ENCODE measurements at regions not wholly inside any gene's neighbourhood (a gene's known extent, or its start where the extent isn't known, plus 50 kb on each side); places are given as distances from the start of the nearest gene placed in this dataset.

DNA sequence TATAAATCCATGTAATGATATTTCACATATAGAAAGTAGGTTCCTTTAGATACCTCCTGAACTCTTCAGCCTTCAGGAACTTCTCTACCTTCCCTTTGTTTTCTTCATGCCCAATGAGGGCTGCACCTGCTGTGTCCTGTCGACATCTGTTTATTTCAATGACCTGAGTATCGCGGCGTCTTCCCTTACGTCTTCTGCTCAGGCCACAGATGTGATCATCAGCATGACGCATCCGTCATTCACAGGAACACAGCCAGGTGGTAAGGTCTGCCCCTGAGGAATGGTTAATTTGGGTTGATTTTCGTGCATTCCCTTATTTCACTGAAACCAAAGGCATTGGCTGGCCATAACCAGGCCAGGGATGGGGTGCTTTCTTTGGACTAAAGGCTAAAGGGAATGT lies 217.1 kb downstream of the MED10 start:
- H3K27ac ChIP-seq (ENCODE audit: low read depth, low read length), result no peak overlapping the region
- no peaks in the 10 kb centered on the region for H3K4me1 ChIP-seq (ENCODE audit: control insufficient read depth in 3 of 3, insufficient read depth in 3 of 3, low read length in 3 of 3)
- H3K27me3 ChIP-seq (ENCODE audit: control insufficient read depth in 3 of 3, insufficient read depth in 3 of 3, low read length in 3 of 3), result peaks cover 0 to 5% (median 3%) of the 10 kb centered on the region in 3 donors
- H3K9me3 ChIP-seq (ENCODE audit: control insufficient read depth in 3 of 3, low read length in 3 of 3), result no peaks in the 10 kb centered on the region
- no peak overlapping the region for H3K4me3 ChIP-seq (ENCODE audit: low read length in 3 of 3)
- H3K9ac ChIP-seq (ENCODE audit: low read depth in 1 of 3, low read length in 3 of 3), result no peak overlapping the region
- no peaks in the 10 kb centered on the region for H3K36me3 ChIP-seq (ENCODE audit: control insufficient read depth in 3 of 3, insufficient read depth in 3 of 3, low read length in 3 of 3)

DNA sequence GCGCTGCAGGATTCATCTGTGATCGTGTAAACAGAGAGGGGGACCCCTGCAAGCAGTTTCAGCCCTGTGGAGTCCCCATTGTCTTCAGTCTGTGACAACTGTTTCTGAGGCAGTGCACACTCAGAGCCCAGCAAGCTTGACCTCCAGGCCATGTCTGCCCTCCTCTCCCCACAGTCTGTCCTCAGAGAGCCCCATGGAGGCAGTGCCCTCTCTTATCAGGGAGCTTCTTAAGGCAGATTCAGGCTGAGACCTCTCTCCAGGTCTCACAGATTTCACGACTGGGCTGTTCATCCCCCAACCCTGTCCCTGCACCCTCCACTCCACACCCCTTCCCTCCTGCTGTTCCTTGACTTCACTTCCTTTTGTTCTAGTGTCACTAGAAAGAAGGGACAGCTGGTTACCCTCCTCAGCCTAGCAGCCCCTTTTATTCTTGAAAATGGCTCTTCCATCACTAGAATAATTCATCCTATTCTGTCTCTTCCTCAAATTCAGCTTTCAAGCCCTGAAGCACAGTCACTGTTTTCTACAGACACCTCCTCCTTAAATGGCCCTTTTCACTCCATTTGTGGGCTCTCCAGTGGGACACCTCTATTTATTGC lies 218.4 kb downstream of the MED10 start:
- Histone ChIP-seq H3K9me3 (ENCODE audit: control insufficient read depth in 3 of 3, low read length in 3 of 3) (no peaks in the 10 kb centered on the region), H3K4me1 (ENCODE audit: control insufficient read depth in 3 of 3, insufficient read depth in 3 of 3, low read length in 3 of 3) (no peaks in the 10 kb centered on the region), H3K27me3 (ENCODE audit: control insufficient read depth in 3 of 3, insufficient read depth in 3 of 3, low read length in 3 of 3) (peaks cover 0 to 5% (median 3%) of the 10 kb centered on the region in 3 donors), H3K9ac (ENCODE audit: low read depth in 1 of 3, low read length in 3 of 3) (no peak overlapping the region), H3K4me3 (ENCODE audit: low read length in 3 of 3) (no peak overlapping the region), H3K36me3 (ENCODE audit: control insufficient read depth in 3 of 3, insufficient read depth in 3 of 3, low read length in 3 of 3) (no peaks in the 10 kb centered on the region), H3K27ac (ENCODE audit: low read depth, low read length) (no peak overlapping the region)

DNA sequence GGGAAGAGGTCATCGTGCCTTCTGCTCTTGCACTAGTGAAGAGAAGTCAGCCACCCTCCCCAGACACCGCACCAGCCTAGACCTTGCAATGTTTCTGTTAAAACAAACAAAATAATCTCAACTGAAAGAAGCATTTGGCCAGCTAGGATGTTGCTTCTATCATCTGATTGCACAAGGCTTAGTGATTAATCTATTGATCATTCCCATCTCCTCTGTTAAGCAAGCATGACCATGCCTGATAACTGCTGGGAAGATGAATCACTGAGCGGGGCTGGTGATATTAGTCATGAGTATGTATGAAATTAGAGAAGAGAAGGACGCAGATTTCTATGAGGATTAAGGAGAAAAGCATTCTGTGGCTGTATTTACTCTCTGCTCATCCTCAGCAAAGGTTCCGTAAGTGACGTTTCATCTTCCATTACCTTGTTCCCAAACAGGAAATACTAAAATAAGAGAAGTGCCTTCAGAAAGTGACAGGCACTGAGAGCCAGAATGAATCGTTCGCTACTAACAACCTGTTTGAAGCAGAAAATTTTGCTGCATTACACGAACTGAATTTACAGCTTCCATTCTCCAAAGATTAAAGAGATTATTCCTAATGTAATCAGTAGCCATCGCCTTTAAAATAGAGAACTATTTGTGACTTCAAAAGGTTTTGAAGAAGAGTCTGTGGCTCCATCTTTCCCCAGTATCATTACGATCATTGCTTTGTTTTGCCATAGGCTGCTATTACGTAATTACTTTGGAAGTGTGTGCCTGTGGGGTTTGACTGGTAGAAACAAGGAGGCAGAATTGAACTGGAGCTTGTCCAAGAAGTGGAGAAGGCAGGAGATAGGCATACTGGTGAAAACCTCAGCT lies 219.1 kb downstream of the MED10 start:
- H3K27me3 ChIP-seq (ENCODE audit: control insufficient read depth in 3 of 3, insufficient read depth in 3 of 3, low read length in 3 of 3), result peaks cover 0 to 5% (median 3%) of the 10 kb centered on the region in 3 donors
- no peak overlapping the region for H3K27ac ChIP-seq (ENCODE audit: low read depth, low read length)
- H3K4me1 ChIP-seq (ENCODE audit: control insufficient read depth in 3 of 3, insufficient read depth in 3 of 3, low read length in 3 of 3), result no peaks in the 10 kb centered on the region
- H3K9ac ChIP-seq (ENCODE audit: low read depth in 1 of 3, low read length in 3 of 3), result no peak overlapping the region
- no peaks in the 10 kb centered on the region for H3K9me3 ChIP-seq (ENCODE audit: control insufficient read depth in 3 of 3, low read length in 3 of 3)
- H3K36me3 ChIP-seq (ENCODE audit: control insufficient read depth in 3 of 3, insufficient read depth in 3 of 3, low read length in 3 of 3), result no peaks in the 10 kb centered on the region
- no peak overlapping the region for H3K4me3 ChIP-seq (ENCODE audit: low read length in 3 of 3)

DNA sequence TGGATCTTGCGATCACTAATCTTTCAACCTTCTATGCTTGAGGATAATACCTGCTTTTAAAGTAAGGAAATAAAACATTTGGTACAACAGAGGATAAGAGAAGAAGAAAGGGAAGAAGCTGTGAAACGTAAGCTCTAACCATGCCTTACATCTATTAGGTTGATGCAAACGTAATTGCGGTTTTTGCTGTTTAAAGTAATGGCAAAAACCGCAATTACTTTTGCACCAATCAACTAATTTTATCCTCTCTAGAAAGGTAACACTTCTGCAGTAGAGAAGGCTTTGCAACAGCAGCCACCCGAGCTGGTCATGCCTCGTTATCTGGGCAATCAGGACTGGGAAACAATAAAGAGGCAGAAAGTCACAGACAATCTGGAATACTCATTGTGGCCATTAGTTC lies 224.1 kb downstream of the MED10 start:
- Histone ChIP-seq H3K4me3 (ENCODE audit: low read length in 3 of 3) (no peak overlapping the region), H3K27me3 (ENCODE audit: control insufficient read depth in 3 of 3, insufficient read depth in 3 of 3, low read length in 3 of 3) (no peaks in the 10 kb centered on the region), H3K9me3 (ENCODE audit: control insufficient read depth in 3 of 3, low read length in 3 of 3) (no peaks in the 10 kb centered on the region), H3K4me1 (ENCODE audit: control insufficient read depth in 3 of 3, insufficient read depth in 3 of 3, low read length in 3 of 3) (no peaks in the 10 kb centered on the region), H3K9ac (ENCODE audit: low read depth in 1 of 3, low read length in 3 of 3) (no peak overlapping the region), H3K36me3 (ENCODE audit: control insufficient read depth in 3 of 3, insufficient read depth in 3 of 3, low read length in 3 of 3) (no peaks in the 10 kb centered on the region), H3K27ac (ENCODE audit: low read depth, low read length) (no peak overlapping the region)

DNA sequence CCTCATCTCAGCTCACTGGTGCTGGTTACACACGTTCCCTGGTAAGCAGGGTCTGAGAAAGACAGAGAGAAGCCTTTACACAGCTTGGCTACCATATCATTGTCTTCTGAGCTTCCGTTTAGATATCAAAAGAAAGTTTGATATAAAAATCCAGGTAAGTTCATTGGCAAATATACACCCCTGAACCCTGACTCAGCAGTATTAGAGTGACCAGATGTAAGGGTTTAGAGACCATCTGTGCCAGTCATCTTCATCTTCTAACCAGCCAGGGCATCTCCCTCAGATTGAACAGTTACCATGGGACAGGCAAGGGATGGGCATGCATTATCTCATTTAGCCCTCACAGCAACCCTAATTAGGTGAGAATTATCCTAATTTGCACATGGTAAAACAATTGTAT lies 232.1 kb downstream of the MED10 start:
- Histone ChIP-seq H3K27me3 (ENCODE audit: control insufficient read depth in 3 of 3, insufficient read depth in 3 of 3, low read length in 3 of 3) (peaks cover 0 to 5% (median 2%) of the 10 kb centered on the region in 3 donors), H3K27ac (ENCODE audit: low read depth, low read length) (no peak overlapping the region), H3K4me3 (ENCODE audit: low read length in 3 of 3) (no peak overlapping the region)

DNA sequence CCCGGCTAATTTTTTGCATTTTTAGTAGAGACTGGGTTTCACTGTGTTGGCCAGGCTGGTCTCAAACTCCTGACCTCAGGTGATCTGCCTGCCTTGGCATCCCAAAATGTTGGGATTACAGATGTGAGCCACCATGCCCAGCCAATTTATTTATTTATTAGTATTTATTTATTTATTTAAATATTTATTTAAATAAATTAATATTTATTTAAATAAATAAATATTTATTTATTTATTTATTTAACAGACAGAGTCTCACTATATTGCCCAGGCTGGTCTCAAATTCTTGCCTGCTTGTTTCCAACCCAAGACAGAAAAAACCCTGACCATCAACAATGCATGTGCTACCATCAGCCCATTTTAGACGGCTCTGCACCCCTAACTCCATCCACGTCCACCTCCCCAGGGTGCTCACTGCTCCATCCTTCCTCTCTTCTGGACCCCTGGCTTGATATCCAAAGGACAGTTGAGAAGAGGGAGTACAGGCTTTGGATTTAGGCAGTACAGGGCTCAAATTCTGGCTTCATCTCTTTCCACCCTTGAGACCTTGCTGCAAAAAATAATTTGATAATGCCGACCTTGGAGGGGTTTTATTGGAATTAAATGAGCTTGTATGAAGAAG lies 232.6 kb downstream of the MED10 start:
- no peak overlapping the region for H3K27ac ChIP-seq (ENCODE audit: low read depth, low read length)
- H3K9ac ChIP-seq (ENCODE audit: low read depth in 1 of 3, low read length in 3 of 3), result no peak overlapping the region
- H3K9me3 ChIP-seq (ENCODE audit: control insufficient read depth in 3 of 3, low read length in 3 of 3), result peaks cover 0 to 2% (median 0%) of the 10 kb centered on the region in 3 donors
- H3K27me3 ChIP-seq (ENCODE audit: control insufficient read depth in 3 of 3, insufficient read depth in 3 of 3, low read length in 3 of 3), result peaks cover 0 to 5% (median 2%) of the 10 kb centered on the region in 3 donors
- no peak overlapping the region for H3K4me3 ChIP-seq (ENCODE audit: low read length in 3 of 3)
- no peaks in the 10 kb centered on the region for H3K4me1 ChIP-seq (ENCODE audit: control insufficient read depth in 3 of 3, insufficient read depth in 3 of 3, low read length in 3 of 3)
- H3K36me3 ChIP-seq (ENCODE audit: control insufficient read depth in 3 of 3, insufficient read depth in 3 of 3, low read length in 3 of 3), result no peaks in the 10 kb centered on the region

More for the DNA sequence above, 232.1 kb downstream of the MED10 start:
- Histone ChIP-seq H3K4me1 (ENCODE audit: control insufficient read depth in 3 of 3, insufficient read depth in 3 of 3, low read length in 3 of 3) (no peaks in the 10 kb centered on the region), H3K36me3 (ENCODE audit: control insufficient read depth in 3 of 3, insufficient read depth in 3 of 3, low read length in 3 of 3) (no peaks in the 10 kb centered on the region), H3K9ac (ENCODE audit: low read depth in 1 of 3, low read length in 3 of 3) (no peak overlapping the region), H3K9me3 (ENCODE audit: control insufficient read depth in 3 of 3, low read length in 3 of 3) (peaks cover 0 to 2% (median 0%) of the 10 kb centered on the region in 3 donors)

DNA sequence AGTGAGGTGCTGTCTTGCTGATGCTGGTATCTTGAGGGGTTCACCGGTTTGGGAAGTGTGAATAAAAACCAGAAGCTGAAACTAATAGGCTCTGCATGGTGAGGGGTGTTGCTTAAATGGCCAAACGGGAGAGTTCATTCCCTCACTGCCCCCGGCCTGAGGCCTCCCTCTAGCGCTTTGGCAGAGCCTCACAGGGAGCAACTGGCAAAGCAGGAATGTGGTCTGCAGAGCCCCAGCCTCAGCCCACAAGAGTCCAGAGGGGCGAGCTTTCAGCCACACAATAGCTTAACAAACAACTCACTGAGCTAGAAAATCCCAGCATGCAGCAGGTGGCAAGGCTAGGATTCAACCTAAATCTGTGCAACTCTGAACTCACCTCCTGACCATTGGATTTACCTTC lies 234.8 kb downstream of the MED10 start:
- Histone ChIP-seq H3K36me3 (ENCODE audit: control insufficient read depth in 3 of 3, insufficient read depth in 3 of 3, low read length in 3 of 3) (no peaks in the 10 kb centered on the region), H3K9ac (ENCODE audit: low read depth in 1 of 3, low read length in 3 of 3) (no peak overlapping the region), H3K4me1 (ENCODE audit: control insufficient read depth in 3 of 3, insufficient read depth in 3 of 3, low read length in 3 of 3) (no peaks in the 10 kb centered on the region), H3K27me3 (ENCODE audit: control insufficient read depth in 3 of 3, insufficient read depth in 3 of 3, low read length in 3 of 3) (peaks cover 0 to 9% (median 2%) of the 10 kb centered on the region in 3 donors), H3K4me3 (ENCODE audit: low read length in 3 of 3) (no peak overlapping the region), H3K27ac (ENCODE audit: low read depth, low read length) (no peak overlapping the region), H3K9me3 (ENCODE audit: control insufficient read depth in 3 of 3, low read length in 3 of 3) (peaks cover 0 to 2% (median 0%) of the 10 kb centered on the region in 3 donors)

DNA sequence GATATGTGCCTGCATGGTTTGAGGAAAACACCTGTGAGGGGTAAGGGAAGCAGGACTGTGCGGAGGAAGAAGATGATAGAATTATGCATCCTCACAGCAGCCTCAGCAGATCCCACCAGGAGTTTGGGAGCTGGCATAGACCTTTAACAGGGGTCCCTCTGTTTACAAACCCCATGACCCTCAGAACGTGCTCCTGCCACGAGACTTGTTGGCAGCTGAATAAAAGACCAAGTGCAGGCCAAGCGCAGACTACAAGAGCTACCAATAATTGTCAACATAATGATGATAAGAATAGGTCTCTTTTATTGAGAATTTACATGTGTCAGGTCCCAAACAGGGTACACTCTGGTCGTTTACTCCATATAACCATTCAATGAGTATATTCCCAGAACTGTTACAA lies 236.0 kb downstream of the MED10 start:
- Histone ChIP-seq H3K27ac (ENCODE audit: low read depth, low read length) (no peak overlapping the region), H3K9me3 (ENCODE audit: control insufficient read depth in 3 of 3, low read length in 3 of 3) (peaks cover 0 to 2% (median 0%) of the 10 kb centered on the region in 3 donors), H3K27me3 (ENCODE audit: control insufficient read depth in 3 of 3, insufficient read depth in 3 of 3, low read length in 3 of 3) (peaks cover 0 to 9% (median 2%) of the 10 kb centered on the region in 3 donors), H3K4me1 (ENCODE audit: control insufficient read depth in 3 of 3, insufficient read depth in 3 of 3, low read length in 3 of 3) (no peaks in the 10 kb centered on the region), H3K4me3 (ENCODE audit: low read length in 3 of 3) (no peak overlapping the region), H3K36me3 (ENCODE audit: control insufficient read depth in 3 of 3, insufficient read depth in 3 of 3, low read length in 3 of 3) (no peaks in the 10 kb centered on the region), H3K9ac (ENCODE audit: low read depth in 1 of 3, low read length in 3 of 3) (no peak overlapping the region)

DNA sequence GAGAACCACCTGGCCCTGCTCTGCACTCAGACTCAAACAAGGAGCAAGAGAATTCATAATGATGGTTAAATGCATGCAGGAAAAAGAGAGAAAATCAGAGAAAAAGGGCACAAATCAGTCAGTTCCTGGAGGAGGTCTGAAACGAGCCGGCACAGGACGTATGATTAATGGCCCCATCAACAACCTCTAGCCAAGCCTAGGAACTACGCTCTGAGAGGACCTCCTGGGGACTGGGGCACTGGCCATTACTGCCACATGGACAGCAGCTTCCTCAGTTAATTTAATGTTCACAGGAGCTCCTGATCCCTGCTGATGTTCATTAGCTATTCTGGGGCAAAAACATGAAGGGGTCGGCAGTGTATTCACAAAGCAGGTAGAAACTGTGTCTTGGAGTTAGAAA lies 238.1 kb downstream of the MED10 start:
- no peak overlapping the region for H3K9ac ChIP-seq (ENCODE audit: low read depth in 1 of 3, low read length in 3 of 3)
- no peak overlapping the region for H3K27ac ChIP-seq (ENCODE audit: low read depth, low read length)
- no peaks in the 10 kb centered on the region for H3K36me3 ChIP-seq (ENCODE audit: control insufficient read depth in 3 of 3, insufficient read depth in 3 of 3, low read length in 3 of 3)
- H3K9me3 ChIP-seq (ENCODE audit: control insufficient read depth in 3 of 3, low read length in 3 of 3), result no peaks in the 10 kb centered on the region
- no peak overlapping the region for H3K4me3 ChIP-seq (ENCODE audit: low read length in 3 of 3)
- H3K27me3 ChIP-seq (ENCODE audit: control insufficient read depth in 3 of 3, insufficient read depth in 3 of 3, low read length in 3 of 3), result peaks cover 0 to 4% (median 0%) of the 10 kb centered on the region in 3 donors
- no peaks in the 10 kb centered on the region for H3K4me1 ChIP-seq (ENCODE audit: control insufficient read depth in 3 of 3, insufficient read depth in 3 of 3, low read length in 3 of 3)

DNA sequence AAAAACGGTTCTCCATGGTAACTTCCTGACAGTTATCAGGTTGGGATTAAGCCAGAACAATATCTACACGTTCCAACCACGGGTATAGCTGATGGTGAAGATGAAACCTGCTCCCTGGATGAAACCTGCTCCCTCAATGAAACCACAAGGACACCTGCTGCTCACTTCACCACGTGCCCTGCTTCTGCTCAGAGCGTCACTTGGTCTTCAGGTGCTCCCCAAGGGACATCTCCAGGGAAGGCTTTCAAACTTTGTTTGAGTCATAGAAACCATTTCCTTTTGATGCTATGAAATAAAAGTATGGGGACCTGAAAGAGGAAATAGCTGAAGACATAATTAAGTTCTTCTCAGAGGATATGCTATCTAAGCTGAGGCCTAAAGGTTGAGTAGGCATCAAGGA lies 242.4 kb downstream of the MED10 start:
- Histone ChIP-seq H3K27me3 (ENCODE audit: control insufficient read depth in 3 of 3, insufficient read depth in 3 of 3, low read length in 3 of 3) (peaks cover 0 to 4% (median 0%) of the 10 kb centered on the region in 3 donors), H3K27ac (ENCODE audit: low read depth, low read length) (no peak overlapping the region), H3K9me3 (ENCODE audit: control insufficient read depth in 3 of 3, low read length in 3 of 3) (no peaks in the 10 kb centered on the region), H3K36me3 (ENCODE audit: control insufficient read depth in 3 of 3, insufficient read depth in 3 of 3, low read length in 3 of 3) (no peaks in the 10 kb centered on the region), H3K4me3 (ENCODE audit: low read length in 3 of 3) (no peak overlapping the region), H3K4me1 (ENCODE audit: control insufficient read depth in 3 of 3, insufficient read depth in 3 of 3, low read length in 3 of 3) (no peaks in the 10 kb centered on the region), H3K9ac (ENCODE audit: low read depth in 1 of 3, low read length in 3 of 3) (no peak overlapping the region)

Measured in skeletal muscle tissue (tissue), 3 donors.